Stomach (tissue), 8 donors: ENCODE measurements at regions not wholly inside any gene's neighbourhood (a gene's known extent, or its start where the extent isn't known, plus 50 kb on each side); places are given as distances from the start of the nearest gene placed in this dataset.

Experiments used
- DNase-seq, 2 donors: peaks; one replicate each; pipeline versions ENCODE4 v3.0.0 to v3.0.0-alpha.2; 2013 to 2019
- H3K27ac ChIP-seq, 5 donors: fragments of 200-600 bp in 4 of 5; sonication (generic) in 4 of 5; one replicate each; pipeline ENCODE4 v1.5.1; 2013 to 2019; ENCODE audit warnings: mild to moderate bottlenecking in 1 of 5, moderate library complexity in 1 of 5
- H3K27me3 ChIP-seq, 3 donors: fragments of 200-600 bp; sonication (generic); one replicate each; pipeline ENCODE4 v1.5.1; 2017 to 2019; ENCODE audit warnings: mixed run types in 1 of 3
- H3K36me3 ChIP-seq, 4 donors: fragments of 200-600 bp; sonication (generic); 1 replicate in 3 of 4; 2 replicates in 1 of 4; pipeline ENCODE4 v1.5.1; 2016 to 2019
- H3K4me1 ChIP-seq, 4 donors: fragments of 200-600 bp; sonication (generic); one replicate each; pipeline ENCODE4 v1.5.1; 2016 to 2019
- H3K4me3 ChIP-seq, 4 donors: fragments of 200-600 bp; sonication (generic) in 3 of 4; one replicate each; pipeline ENCODE4 v1.5.1; 2016 to 2019; ENCODE audit warnings: mild to moderate bottlenecking in 1 of 4
- H3K9me3 ChIP-seq, 4 donors: fragments of 200-600 bp; sonication (generic); one replicate each; pipeline ENCODE4 v1.5.1; 2016 to 2019
- CTCF ChIP-seq, 7 experiments: fragments of 450-650 bp in 4 of 7; fragments of 200-600 bp in 3 of 7; sonication (generic) in 3 of 7; IDR thresholded peaks; one replicate each; pipeline ENCODE4 v1.5.1; 2016 to 2019; ENCODE audit warnings: antibody characterized with exemption in 7 of 7, control low read depth in 2 of 7, mild to moderate bottlenecking in 1 of 7
- EP300 ChIP-seq: sonication (generic); formaldehyde crosslinking; IDR thresholded peaks from one replicate; pipeline ENCODE4 v1.6.1; 2017; ENCODE audit warnings: antibody characterized with exemption
- POLR2A ChIP-seq, 4 donors: fragments of 450-650 bp; IDR thresholded peaks; one replicate each; pipeline ENCODE4 v1.6.1; 2016; ENCODE audit warnings: antibody characterized with exemption in 4 of 4, control low read depth in 2 of 4, mild to moderate bottlenecking in 1 of 4, moderate library complexity in 1 of 4
- POLR2AphosphoS5 ChIP-seq, 3 donors: sonication (generic); formaldehyde crosslinking; IDR thresholded peaks; one replicate each; pipeline ENCODE4 v1.6.1; 2016; ENCODE audit warnings: antibody characterized with exemption in 3 of 3
- WGBS, 5 donors: extraction: QIAGEN DNeasy Blood & Tissue Kit in 3 of 5; methylation state at CpG; one replicate each; pipeline versions ENCODE4 v1.1.5 to v1.1.7; 2013 to 2018; 5-methylcytosine and 5-hydroxymethylcytosine counted together
- intact Hi-C: fragments of 100-400 bp; cut with DNase I; formaldehyde crosslinking; loops from one replicate; pipeline ENCODE4 v1.15.1; 2023; ENCODE audit warnings: low total_unique reads
- donor health status: healthy with polysubstance abuse.
- donor health status: Bipolar disorder and iron deficiency.
- donor health status: healthy.

- H3K9me3 ChIP-seq, result no peaks in the 10 kb centered on the region
- no peak for DNase-seq
- H3K27ac ChIP-seq, result no peak overlapping the region
- H3K4me1 ChIP-seq, result no peaks in the 10 kb centered on the region
- no peaks in the 10 kb centered on the region for H3K36me3 ChIP-seq
- no peaks in the 10 kb centered on the region for H3K27me3 ChIP-seq
- H3K4me3 ChIP-seq, result no peak overlapping the region
- WGBS, 5 donors, result 83 to 94% (median 90%) methylated on average over 1 of the region's 1 CpG
- TF ChIP-seq POLR2AphosphoS5 (IDR thresholded peaks at IDR 0.05), result no peak
- TF ChIP-seq POLR2A (IDR thresholded peaks at IDR 0.05), result no peak
- no peak for TF ChIP-seq EP300
- no peak for TF ChIP-seq CTCF (IDR thresholded peaks at IDR 0.05)
- intact Hi-C loops, result no loop called here
These were observed 247.9 kb downstream of the LURAP1L start for GRCh38 chr9:13022756-13023155.

- no peak overlapping the region for H3K27ac ChIP-seq
- no peaks in the 10 kb centered on the region for H3K27me3 ChIP-seq
- no peak for DNase-seq
- H3K4me1 ChIP-seq, result no peaks in the 10 kb centered on the region
- no peaks in the 10 kb centered on the region for H3K9me3 ChIP-seq
- TF ChIP-seq POLR2A (IDR thresholded peaks at IDR 0.05) (no peak), EP300 (no peak), POLR2AphosphoS5 (IDR thresholded peaks at IDR 0.05) (no peak), CTCF (IDR thresholded peaks at IDR 0.05) (no peak)
- H3K36me3 ChIP-seq, result no peaks in the 10 kb centered on the region
- 37 to 71% (median 46%) methylated on average over 2 of the region's 2 CpGs for WGBS, 5 donors
- intact Hi-C loops, result no loop called here
- no peak overlapping the region for H3K4me3 ChIP-seq
These were observed 248.7 kb downstream of the LURAP1L start for GRCh38 chr9:13023498-13023897.

DNA sequence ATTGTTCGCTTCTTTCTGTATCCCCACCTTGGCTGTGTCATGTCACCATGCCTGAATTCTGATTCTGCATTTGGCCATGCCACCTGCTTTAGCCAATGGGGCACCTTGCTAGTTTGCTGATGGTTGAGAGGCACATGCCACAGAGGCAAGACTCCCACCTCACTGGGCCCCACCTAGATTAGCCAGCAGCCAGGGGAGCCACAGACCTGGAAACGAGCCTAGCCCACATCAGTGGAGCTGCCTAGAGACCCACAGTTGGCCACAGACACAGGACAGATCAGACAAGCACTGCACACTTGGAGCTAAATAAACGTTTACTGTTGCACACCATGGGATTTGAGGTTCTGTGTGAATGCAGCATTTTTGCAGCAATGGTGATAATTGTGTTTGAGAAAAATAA, 252.1 kb downstream of the LURAP1L start:
- TF ChIP-seq EP300 (no peak), CTCF (IDR thresholded peaks at IDR 0.05) (no peak), POLR2AphosphoS5 (IDR thresholded peaks at IDR 0.05) (no peak), POLR2A (IDR thresholded peaks at IDR 0.05) (no peak)
- Histone ChIP-seq H3K27me3 (no peaks in the 10 kb centered on the region), H3K9me3 (no peaks in the 10 kb centered on the region), H3K27ac (no peak overlapping the region), H3K36me3 (no peaks in the 10 kb centered on the region), H3K4me1 (no peaks in the 10 kb centered on the region), H3K4me3 (no peak overlapping the region)
- intact Hi-C loops, result no loop called here
- no peak for DNase-seq
- 50 to 58% (median 52%) methylated on average over 3 of the region's 3 CpGs for WGBS, 5 donors

GRCh38 chr9:13027879-13028278, 251.6 kb downstream of the MPDZ start:
- Histone ChIP-seq H3K36me3 (no peaks in the 10 kb centered on the region), H3K9me3 (no peaks in the 10 kb centered on the region), H3K4me1 (no peaks in the 10 kb centered on the region), H3K27ac (no peak overlapping the region), H3K4me3 (no peak overlapping the region), H3K27me3 (no peaks in the 10 kb centered on the region)
- intact Hi-C loops, result no loop called here
- peak in 1 of 2 donors; percentile 47 for DNase-seq
- 82 to 90% (median 86%) methylated on average over 6 of the region's 6 CpGs for WGBS, 5 donors
- TF ChIP-seq EP300 (no peak), POLR2AphosphoS5 (IDR thresholded peaks at IDR 0.05) (no peak), POLR2A (IDR thresholded peaks at IDR 0.05) (no peak), CTCF (IDR thresholded peaks at IDR 0.05) (no peak)
